Body of pancreas (tissue), 4 donors: ENCODE measurements at regions not wholly inside any gene's neighbourhood (a gene's known extent, or its start where the extent isn't known, plus 50 kb on each side); places are given as distances from the start of the nearest gene placed in this dataset.

ENCODE experiments used
- POLR2A ChIP-seq, 3 donors: fragments of 450-650 bp; IDR thresholded peaks; one replicate each; pipeline ENCODE4 v1.6.1; 2016; ENCODE audit warnings: antibody characterized with exemption in 3 of 3, mild to moderate bottlenecking in 2 of 3
- TF ChIP-seq, protein P1 (sequence below), 7 experiments: fragments of 450-650 bp in 4 of 7; fragments of 200-600 bp in 3 of 7; sonication (generic) in 3 of 7; IDR thresholded peaks; one replicate each; pipeline ENCODE4 v1.5.1; 2016 to 2019; ENCODE audit warnings: antibody characterized with exemption in 7 of 7

DNA sequence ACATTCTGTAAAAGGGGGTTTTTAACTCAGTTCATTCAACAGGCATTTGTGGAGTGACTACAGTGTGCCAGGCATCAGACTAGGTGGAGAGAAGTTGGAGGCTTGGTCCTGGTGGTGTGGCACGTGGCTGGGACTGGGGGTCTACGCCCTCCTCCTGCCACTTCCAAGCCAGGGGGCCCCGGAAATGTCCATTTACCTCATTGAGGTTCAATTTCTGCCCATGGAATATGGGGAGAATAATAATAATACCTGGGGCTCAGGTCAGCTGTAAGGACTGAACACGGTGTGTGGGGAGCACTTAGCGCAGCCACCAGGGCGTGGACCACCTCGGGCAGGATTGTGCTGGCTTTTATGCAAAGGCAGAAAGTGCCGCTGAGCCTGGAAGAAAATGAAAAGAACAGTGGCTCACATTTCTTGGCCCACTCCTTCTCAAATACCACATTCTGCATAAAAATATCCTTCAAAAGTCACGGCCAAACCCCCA lies 229.4 kb downstream of the ANKRD60 start:
- TF ChIP-seq, protein P1, sequence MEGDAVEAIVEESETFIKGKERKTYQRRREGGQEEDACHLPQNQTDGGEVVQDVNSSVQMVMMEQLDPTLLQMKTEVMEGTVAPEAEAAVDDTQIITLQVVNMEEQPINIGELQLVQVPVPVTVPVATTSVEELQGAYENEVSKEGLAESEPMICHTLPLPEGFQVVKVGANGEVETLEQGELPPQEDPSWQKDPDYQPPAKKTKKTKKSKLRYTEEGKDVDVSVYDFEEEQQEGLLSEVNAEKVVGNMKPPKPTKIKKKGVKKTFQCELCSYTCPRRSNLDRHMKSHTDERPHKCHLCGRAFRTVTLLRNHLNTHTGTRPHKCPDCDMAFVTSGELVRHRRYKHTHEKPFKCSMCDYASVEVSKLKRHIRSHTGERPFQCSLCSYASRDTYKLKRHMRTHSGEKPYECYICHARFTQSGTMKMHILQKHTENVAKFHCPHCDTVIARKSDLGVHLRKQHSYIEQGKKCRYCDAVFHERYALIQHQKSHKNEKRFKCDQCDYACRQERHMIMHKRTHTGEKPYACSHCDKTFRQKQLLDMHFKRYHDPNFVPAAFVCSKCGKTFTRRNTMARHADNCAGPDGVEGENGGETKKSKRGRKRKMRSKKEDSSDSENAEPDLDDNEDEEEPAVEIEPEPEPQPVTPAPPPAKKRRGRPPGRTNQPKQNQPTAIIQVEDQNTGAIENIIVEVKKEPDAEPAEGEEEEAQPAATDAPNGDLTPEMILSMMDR (IDR thresholded peaks at IDR 0.05), result no peak
- TF ChIP-seq POLR2A (IDR thresholded peaks at IDR 0.05), result no peak
